Glutamatergic neuron (in vitro differentiated cells): ENCODE measurements at regions not wholly inside any gene's neighbourhood (a gene's known extent, or its start where the extent isn't known, plus 50 kb on each side); places are given as distances from the start of the nearest gene placed in this dataset.

ENCODE experiments used
- DNase-seq: peaks from one replicate; pipeline ENCODE4 v3.0.0; 2022
- H3K27ac Mint-ChIP-seq: one replicate; pipeline ENCODE4 v1.8.0; 2020; ENCODE audit warnings: mild to moderate bottlenecking, mixed read lengths, inconsistent platforms; ENCODE audit not compliant: unreplicated experiment
- H3K27me3 Mint-ChIP-seq: one replicate; pipeline ENCODE4 v1.8.0; 2020; ENCODE audit warnings: mild to moderate bottlenecking, moderate library complexity, mixed read lengths, inconsistent platforms; ENCODE audit not compliant: unreplicated experiment
- H3K36me3 Mint-ChIP-seq: one replicate; pipeline ENCODE4 v1.8.0; 2020; ENCODE audit warnings: mild to moderate bottlenecking, mixed read lengths, inconsistent platforms; ENCODE audit not compliant: unreplicated experiment
- H3K4me1 Mint-ChIP-seq: one replicate; pipeline ENCODE4 v1.8.0; 2020; ENCODE audit warnings: mild to moderate bottlenecking, low read depth, mixed read lengths, inconsistent platforms; ENCODE audit not compliant: unreplicated experiment
- H3K4me3 Mint-ChIP-seq: one replicate; pipeline ENCODE4 v1.8.0; 2020; ENCODE audit warnings: mild to moderate bottlenecking, mixed read lengths, inconsistent platforms; ENCODE audit not compliant: unreplicated experiment
- H3K9me3 Mint-ChIP-seq: one replicate; pipeline ENCODE4 v1.8.0; 2020; ENCODE audit warnings: mild to moderate bottlenecking, moderate library complexity, mixed read lengths, inconsistent platforms; ENCODE audit not compliant: unreplicated experiment
- TF ChIP-seq, protein P1 (sequence below): fragments of 200-600 bp; sonication (generic); IDR thresholded peaks from one replicate; pipeline ENCODE4 v1.5.0; 2021; ENCODE audit not compliant: partially characterized antibody, unreplicated experiment

DNA sequence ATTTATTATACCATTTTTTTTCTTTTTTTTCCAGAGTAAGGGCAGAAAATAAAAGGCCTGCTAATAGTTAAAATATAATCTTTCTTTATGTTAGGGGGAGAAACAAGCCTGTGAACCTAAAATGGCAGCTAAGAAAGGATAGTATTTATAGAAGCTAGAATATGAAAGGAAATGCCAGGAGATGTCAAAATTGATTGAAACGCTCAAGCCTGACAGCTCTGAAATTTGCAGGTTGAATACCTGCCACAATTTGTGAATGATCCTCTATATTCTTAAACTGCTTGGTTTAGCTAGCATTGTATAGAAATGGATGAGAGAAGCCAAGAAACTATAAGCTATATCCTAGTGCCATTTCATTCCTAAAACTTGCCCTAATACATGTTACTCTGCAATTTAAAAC lies 757.3 kb upstream of the PABPC4L start:
- TF ChIP-seq, protein P1, sequence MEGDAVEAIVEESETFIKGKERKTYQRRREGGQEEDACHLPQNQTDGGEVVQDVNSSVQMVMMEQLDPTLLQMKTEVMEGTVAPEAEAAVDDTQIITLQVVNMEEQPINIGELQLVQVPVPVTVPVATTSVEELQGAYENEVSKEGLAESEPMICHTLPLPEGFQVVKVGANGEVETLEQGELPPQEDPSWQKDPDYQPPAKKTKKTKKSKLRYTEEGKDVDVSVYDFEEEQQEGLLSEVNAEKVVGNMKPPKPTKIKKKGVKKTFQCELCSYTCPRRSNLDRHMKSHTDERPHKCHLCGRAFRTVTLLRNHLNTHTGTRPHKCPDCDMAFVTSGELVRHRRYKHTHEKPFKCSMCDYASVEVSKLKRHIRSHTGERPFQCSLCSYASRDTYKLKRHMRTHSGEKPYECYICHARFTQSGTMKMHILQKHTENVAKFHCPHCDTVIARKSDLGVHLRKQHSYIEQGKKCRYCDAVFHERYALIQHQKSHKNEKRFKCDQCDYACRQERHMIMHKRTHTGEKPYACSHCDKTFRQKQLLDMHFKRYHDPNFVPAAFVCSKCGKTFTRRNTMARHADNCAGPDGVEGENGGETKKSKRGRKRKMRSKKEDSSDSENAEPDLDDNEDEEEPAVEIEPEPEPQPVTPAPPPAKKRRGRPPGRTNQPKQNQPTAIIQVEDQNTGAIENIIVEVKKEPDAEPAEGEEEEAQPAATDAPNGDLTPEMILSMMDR = no peak
- Mint-ChIP-seq H3K36me3 (no peaks in the 10 kb centered on the region), H3K27ac (no peak overlapping the region), H3K9me3 (peaks cover 2% of the 10 kb centered on the region), H3K27me3 (no peaks in the 10 kb centered on the region), H3K4me3 (no peak overlapping the region), H3K4me1 (no peaks in the 10 kb centered on the region)
- no peak for DNase-seq

GRCh38 chr4:134955059-134955458 lies 753.5 kb upstream of the PABPC4L start:
- no peaks in the 10 kb centered on the region for H3K36me3 Mint-ChIP-seq
- no peaks in the 10 kb centered on the region for H3K27me3 Mint-ChIP-seq
- no peak for DNase-seq
- TF ChIP-seq, protein P1 = no peak
- peaks cover 2% of the 10 kb centered on the region for H3K9me3 Mint-ChIP-seq
- H3K4me3 Mint-ChIP-seq = no peak overlapping the region
- H3K4me1 Mint-ChIP-seq = no peaks in the 10 kb centered on the region
- no peak overlapping the region for H3K27ac Mint-ChIP-seq

DNA sequence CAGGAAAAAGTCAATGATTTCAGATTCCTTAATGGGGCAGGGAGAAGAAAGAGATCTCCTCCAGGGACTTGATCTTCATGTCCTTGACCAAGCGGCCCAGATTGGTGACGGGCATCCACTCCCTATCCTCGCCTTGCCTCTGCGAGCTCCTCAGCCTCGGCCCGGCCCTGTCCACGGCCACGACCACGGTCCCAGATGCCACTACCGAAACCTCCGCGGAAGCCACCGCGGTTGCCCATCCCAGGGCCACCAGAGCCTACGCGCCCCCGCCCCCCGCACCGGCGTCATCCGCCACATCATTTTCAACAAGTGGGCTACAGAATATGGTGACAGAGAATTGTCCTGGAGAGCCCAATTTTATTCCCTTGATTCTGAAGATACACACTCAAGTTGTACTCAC lies 751.2 kb upstream of the PABPC4L start:
- Mint-ChIP-seq H3K9me3 (peaks cover 2% of the 10 kb centered on the region), H3K4me1 (no peaks in the 10 kb centered on the region), H3K27me3 (no peaks in the 10 kb centered on the region), H3K4me3 (no peak overlapping the region), H3K27ac (no peak overlapping the region), H3K36me3 (no peaks in the 10 kb centered on the region)
- TF ChIP-seq, protein P1 = no peak
- DNase-seq = no peak

DNA sequence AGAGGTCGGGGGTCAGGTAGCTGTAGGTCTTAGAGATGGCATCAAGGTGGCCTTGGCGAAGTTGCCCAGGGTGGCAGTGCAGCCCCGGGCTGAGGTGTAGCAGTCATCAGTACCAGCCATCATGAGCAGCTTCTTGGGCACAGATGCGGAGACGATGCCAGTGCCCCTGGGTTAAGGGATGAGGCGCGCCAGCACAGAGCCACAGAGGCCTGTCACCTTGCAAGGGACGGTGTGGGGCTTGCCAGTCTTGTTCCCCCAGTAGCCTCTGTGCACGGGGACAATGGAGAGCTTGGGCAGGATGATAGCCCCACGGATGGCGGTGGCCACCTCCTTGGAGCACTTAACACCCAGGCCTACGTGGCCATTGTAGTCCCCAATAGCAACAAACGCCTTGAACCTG lies 750.7 kb upstream of the PABPC4L start:
- peaks cover 2% of the 10 kb centered on the region for H3K9me3 Mint-ChIP-seq
- H3K27ac Mint-ChIP-seq = no peak overlapping the region
- no peak for DNase-seq
- no peaks in the 10 kb centered on the region for H3K36me3 Mint-ChIP-seq
- H3K4me3 Mint-ChIP-seq = no peak overlapping the region
- H3K4me1 Mint-ChIP-seq = no peaks in the 10 kb centered on the region
- TF ChIP-seq, protein P1 = no peak
- no peaks in the 10 kb centered on the region for H3K27me3 Mint-ChIP-seq

GRCh38 chr4:134948110-134948642 lies 746.6 kb upstream of the PABPC4L start:
- H3K4me1 Mint-ChIP-seq = no peaks in the 10 kb centered on the region
- TF ChIP-seq, protein P1 = no peak
- no peak overlapping the region for H3K27ac Mint-ChIP-seq
- no peaks in the 10 kb centered on the region for H3K36me3 Mint-ChIP-seq
- H3K4me3 Mint-ChIP-seq = no peak overlapping the region
- H3K27me3 Mint-ChIP-seq = no peaks in the 10 kb centered on the region
- H3K9me3 Mint-ChIP-seq = no peaks in the 10 kb centered on the region
- DNase-seq = no peak
